Activated CD4-positive, alpha-beta T cell treated with anti-CD3 and anti-CD28 coated beads, Interleukin-10, Interleukin-2, amounts not matched to agents 100 ng/mL and 50 ng/mL, durations not matched to agents 16 hours and 8 hours (primary cell): ENCODE measurements at regions not wholly inside any gene's neighbourhood (a gene's known extent, or its start where the extent isn't known, plus 50 kb on each side); places are given as distances from the start of the nearest gene placed in this dataset.
"Not testable (repeated sequence)": the region's sequence is repeated elsewhere in the genome, so short reads cannot be mapped to it uniquely, and the experiment has no call there.

Experiments
- DNase-seq: peaks from one replicate; pipeline ENCODE4 v3.0.0-alpha.2; 2020

- DNase-seq = not testable (repeated sequence)
Observed at GRCh38 chr4:97437998-97438705, 705.1 kb downstream of the STPG2 start.

- DNase-seq = no peak
Observed at GRCh38 chr4:97453186-97453585, 690.1 kb downstream of the STPG2 start.

GRCh38 chr4:97457253-97457652 lies 686.0 kb downstream of the STPG2 start:
- no peak for DNase-seq

- no peak for DNase-seq
Observed at GRCh38 chr4:97468272-97468671, 675.0 kb downstream of the STPG2 start.

GRCh38 chr4:97475621-97476020 lies 667.7 kb downstream of the STPG2 start:
- no peak for DNase-seq

- no peak for DNase-seq
Observed at GRCh38 chr4:97477974-97478373, 665.3 kb downstream of the STPG2 start.

- no peak for DNase-seq
Observed at GRCh38 chr4:97479388-97479787, 663.9 kb downstream of the STPG2 start.

GRCh38 chr4:97491856-97492255 lies 651.4 kb downstream of the STPG2 start:
- DNase-seq = no peak

GRCh38 chr4:97493815-97494518 lies 649.3 kb downstream of the STPG2 start:
- DNase-seq = no peak

GRCh38 chr4:97496298-97496873 lies 646.9 kb downstream of the STPG2 start:
- no peak for DNase-seq

GRCh38 chr4:97498875-97499274 lies 644.4 kb downstream of the STPG2 start:
- no peak for DNase-seq

- DNase-seq = no peak
Observed at GRCh38 chr4:97500423-97500822, 642.9 kb downstream of the STPG2 start.

- no peak for DNase-seq
Observed at GRCh38 chr4:97504713-97505112, 638.6 kb downstream of the STPG2 start.

GRCh38 chr4:97507587-97508245 lies 635.6 kb downstream of the STPG2 start:
- DNase-seq = no peak
